Smooth muscle cell of the brain vasculature (primary cell): ENCODE measurements at regions not wholly inside any gene's neighbourhood (a gene's known extent, or its start where the extent isn't known, plus 50 kb on each side); places are given as distances from the start of the nearest gene placed in this dataset.

Experiments
- DNase-seq: peaks from one replicate; pipeline ENCODE4 v3.0.0-alpha.2; 2012; ENCODE audit warnings: low read depth, low spot score

GRCh38 chr6:75546381-75546780, 52.8 kb upstream of the FILIP1 start:
- peak; percentile 18 for DNase-seq

DNA sequence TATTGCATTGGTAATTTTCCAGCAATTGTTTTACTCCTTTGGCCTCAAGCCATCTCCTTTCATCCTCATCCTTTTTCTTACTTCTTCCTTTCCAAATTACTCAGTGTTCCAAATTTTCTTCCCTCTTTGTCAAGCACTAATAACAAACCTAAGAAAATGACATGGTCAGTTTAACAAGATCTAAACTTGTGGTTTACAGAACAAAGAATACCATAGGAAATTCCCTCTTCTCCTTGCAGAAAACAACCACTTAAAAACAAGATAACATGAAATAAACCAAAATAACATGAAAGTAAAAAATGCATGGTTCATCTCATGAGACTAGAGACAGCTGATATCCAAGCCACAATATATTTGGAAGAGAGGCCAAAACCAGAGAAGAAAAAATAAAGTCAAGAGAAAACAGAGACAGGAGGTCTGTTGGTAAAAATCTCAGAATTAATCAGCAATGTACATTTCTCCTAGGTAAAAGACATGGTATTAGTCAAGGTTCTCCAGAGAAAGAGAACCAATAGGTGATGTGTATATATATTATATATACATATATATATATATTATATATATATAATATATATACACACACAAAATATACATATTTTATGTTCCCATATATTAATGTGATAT, 51.0 kb upstream of the SENP6 start:
- no peak for DNase-seq

DNA sequence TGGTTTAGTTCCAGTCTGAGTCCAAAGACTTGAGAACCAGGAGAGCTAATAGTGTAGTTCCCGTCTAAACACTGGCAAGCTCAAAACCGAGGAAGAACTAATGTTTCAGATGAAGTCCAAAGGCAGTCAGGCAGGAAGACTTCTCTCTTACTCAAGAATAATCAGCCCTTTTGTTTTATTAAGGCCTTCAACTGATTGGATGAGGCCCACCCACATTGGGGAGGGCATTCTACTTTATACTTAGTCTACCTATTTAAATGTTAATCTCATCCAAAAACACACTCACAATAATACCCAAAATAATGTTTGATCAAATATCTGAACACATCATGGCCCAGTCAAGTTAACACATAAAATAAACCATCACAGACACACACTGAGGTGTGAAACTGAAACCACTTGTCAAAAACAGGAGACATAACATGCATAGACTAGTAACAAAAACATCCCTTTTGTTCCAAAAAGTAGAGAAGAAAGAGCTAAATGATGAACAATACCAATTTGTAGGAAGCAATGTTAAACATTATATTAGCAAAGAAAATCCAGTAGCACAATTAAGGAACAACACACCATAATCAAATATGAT, 50.2 kb upstream of the SENP6 start:
- no peak for DNase-seq
